Activated B cell treated with CpG ODN at 0.5 μM for 24 hours (primary cell): ENCODE measurements at regions not wholly inside any gene's neighbourhood (a gene's known extent, or its start where the extent isn't known, plus 50 kb on each side); places are given as distances from the start of the nearest gene placed in this dataset.
"Not testable (repeated sequence)": the region's sequence is repeated elsewhere in the genome, so short reads cannot be mapped to it uniquely, and the experiment has no call there.

Source experiments
- ATAC-seq: fragments of 200-7000 bp; cut with Tn5 transposase; one replicate; pipeline ENCODE4 v1.10.0; 2021; ENCODE audit warnings: low read depth, mild to moderate bottlenecking, moderate library complexity
- CTCF ChIA-PET: fragments of 350-600 bp; sonication (Branson Sonifier 250); formaldehyde crosslinking; loops from one replicate; lab custom pipeline; 2021; ENCODE audit warnings: antibody characterized with exemption; lab: Charles Lee
- POLR2A ChIA-PET: fragments of 350-600 bp; sonication (Branson Sonifier 250); formaldehyde crosslinking; loops from one replicate; lab custom pipeline; 2021; ENCODE audit warnings: antibody characterized with exemption; lab: Charles Lee
- DNase-seq: peaks from one replicate; pipeline ENCODE4 v3.0.0; 2022
- H3K27ac Mint-ChIP-seq: one replicate; pipeline ENCODE4 v1.8.0; 2020; ENCODE audit warnings: mixed read lengths
- H3K27me3 Mint-ChIP-seq: one replicate; pipeline ENCODE4 v1.8.0; 2021; ENCODE audit warnings: mixed read lengths
- H3K36me3 Mint-ChIP-seq: one replicate; pipeline ENCODE4 v1.8.0; 2021; ENCODE audit warnings: low read depth, mixed read lengths
- H3K4me1 Mint-ChIP-seq: one replicate; pipeline ENCODE4 v1.8.0; 2021; ENCODE audit warnings: mixed read lengths
- H3K4me3 Mint-ChIP-seq: one replicate; pipeline ENCODE4 v1.8.0; 2020; ENCODE audit warnings: mild to moderate bottlenecking, mixed read lengths
- H3K9me3 Mint-ChIP-seq: one replicate; pipeline ENCODE4 v1.8.0; 2020; ENCODE audit warnings: mixed read lengths
- intact Hi-C: fragments of 100-400 bp; cut with micrococcal nuclease; formaldehyde crosslinking; loops from one replicate; pipeline ENCODE4 v1.15.1; 2024
- TF ChIP-seq, protein P1 (sequence below): fragments of 200-600 bp; IDR thresholded peaks from one replicate; pipeline ENCODE4 v1.8.0; 2022; ENCODE audit warnings: antibody characterized with exemption, mild to moderate bottlenecking

DNA sequence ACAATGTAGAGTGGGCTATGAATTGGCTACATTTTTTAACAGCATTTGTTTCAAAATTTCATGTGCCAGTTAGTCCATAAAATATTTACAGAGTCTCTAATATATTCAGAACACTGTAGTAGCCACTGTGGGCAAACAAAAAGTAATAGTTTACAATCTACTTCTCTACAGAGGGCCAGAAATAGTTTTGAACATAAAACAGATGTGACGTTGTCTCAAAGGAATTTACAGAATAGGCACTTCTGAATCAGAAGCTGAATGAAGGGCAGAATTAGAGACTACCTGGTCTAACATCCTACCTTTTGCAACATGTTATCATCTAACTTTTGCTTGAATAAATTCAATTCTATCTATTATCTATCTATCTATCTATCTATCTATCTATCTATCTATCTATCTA is 811.9 kb upstream of the EPHA5 start:
- DNase-seq (no peak), ATAC-seq (no peak)
- POLR2A ChIA-PET: no interaction called here
- Mint-ChIP-seq H3K27ac (no peak overlapping the region), H3K4me3 (no peak overlapping the region), H3K4me1 (no peaks in the 10 kb centered on the region), H3K27me3 (no peaks in the 10 kb centered on the region), H3K36me3 (no peaks in the 10 kb centered on the region), H3K9me3 (peaks cover 3% of the 10 kb centered on the region)
- TF ChIP-seq, protein P1, sequence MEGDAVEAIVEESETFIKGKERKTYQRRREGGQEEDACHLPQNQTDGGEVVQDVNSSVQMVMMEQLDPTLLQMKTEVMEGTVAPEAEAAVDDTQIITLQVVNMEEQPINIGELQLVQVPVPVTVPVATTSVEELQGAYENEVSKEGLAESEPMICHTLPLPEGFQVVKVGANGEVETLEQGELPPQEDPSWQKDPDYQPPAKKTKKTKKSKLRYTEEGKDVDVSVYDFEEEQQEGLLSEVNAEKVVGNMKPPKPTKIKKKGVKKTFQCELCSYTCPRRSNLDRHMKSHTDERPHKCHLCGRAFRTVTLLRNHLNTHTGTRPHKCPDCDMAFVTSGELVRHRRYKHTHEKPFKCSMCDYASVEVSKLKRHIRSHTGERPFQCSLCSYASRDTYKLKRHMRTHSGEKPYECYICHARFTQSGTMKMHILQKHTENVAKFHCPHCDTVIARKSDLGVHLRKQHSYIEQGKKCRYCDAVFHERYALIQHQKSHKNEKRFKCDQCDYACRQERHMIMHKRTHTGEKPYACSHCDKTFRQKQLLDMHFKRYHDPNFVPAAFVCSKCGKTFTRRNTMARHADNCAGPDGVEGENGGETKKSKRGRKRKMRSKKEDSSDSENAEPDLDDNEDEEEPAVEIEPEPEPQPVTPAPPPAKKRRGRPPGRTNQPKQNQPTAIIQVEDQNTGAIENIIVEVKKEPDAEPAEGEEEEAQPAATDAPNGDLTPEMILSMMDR: no peak
- intact Hi-C loops: no loop called here
- CTCF ChIA-PET: no interaction called here

DNA sequence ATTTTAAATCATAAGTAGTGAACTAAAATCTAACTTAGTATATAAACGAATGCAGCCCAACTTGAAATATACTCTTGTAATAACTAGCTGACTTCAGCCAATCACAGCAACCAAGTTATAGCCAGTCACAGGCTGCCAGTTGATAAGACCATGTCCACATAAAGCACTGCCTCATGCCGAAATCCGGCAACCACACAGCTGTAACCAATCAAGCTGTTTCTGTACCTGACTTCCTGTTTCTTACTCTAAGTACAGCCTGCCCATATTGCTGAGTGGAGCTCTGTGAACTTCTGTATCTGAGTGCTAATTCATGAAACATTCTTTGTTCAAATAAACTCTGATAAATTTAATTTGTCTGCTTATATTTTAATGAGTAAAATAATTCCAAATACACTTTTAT is 805.3 kb upstream of the EPHA5 start:
- CTCF ChIA-PET: no interaction called here
- intact Hi-C loops: no loop called here
- Mint-ChIP-seq H3K4me3 (no peak overlapping the region), H3K27me3 (no peaks in the 10 kb centered on the region), H3K4me1 (no peaks in the 10 kb centered on the region), H3K27ac (no peak overlapping the region), H3K9me3 (peaks cover 12% of the 10 kb centered on the region), H3K36me3 (no peaks in the 10 kb centered on the region)
- ATAC-seq (no peak), DNase-seq (no peak)
- POLR2A ChIA-PET: no interaction called here
- TF ChIP-seq, protein P1: no peak

DNA sequence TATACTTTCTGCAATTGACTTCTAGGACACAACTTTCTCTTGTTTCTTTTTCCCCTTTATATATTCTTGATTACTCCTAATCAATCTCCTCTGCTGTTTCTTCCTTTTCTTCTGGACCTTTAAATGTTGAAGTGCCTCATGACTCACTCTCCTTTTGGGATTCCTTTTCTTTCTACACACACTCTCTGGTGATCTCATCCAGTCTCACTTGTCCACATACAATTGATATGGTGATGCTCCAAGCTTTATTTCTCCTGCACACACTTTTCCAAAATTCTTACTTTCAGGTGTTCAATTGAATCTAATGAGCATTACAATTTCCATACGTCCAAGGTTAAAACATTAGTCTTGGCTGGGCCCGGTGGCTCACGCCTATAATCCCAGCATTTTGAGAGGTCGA is 794.8 kb upstream of the EPHA5 start:
- no peak for DNase-seq
- TF ChIP-seq, protein P1: no peak
- Mint-ChIP-seq H3K36me3 (no peaks in the 10 kb centered on the region), H3K27me3 (no peaks in the 10 kb centered on the region), H3K4me1 (no peaks in the 10 kb centered on the region), H3K27ac (no peak overlapping the region), H3K4me3 (no peak overlapping the region), H3K9me3 (peaks cover 4% of the 10 kb centered on the region)
- POLR2A ChIA-PET: no interaction called here
- no peak for ATAC-seq
- CTCF ChIA-PET: no interaction called here
- intact Hi-C loops: no loop called here

GRCh38 chr4:66462890-66463289 is 792.6 kb upstream of the EPHA5 start:
- H3K27ac Mint-ChIP-seq, H3K9me3 Mint-ChIP-seq, H3K36me3 Mint-ChIP-seq, POLR2A ChIA-PET, CTCF ChIA-PET, DNase-seq, H3K27me3 Mint-ChIP-seq, H3K4me1 Mint-ChIP-seq, ATAC-seq, H3K4me3 Mint-ChIP-seq, intact Hi-C loops: not testable (repeated sequence)

DNA sequence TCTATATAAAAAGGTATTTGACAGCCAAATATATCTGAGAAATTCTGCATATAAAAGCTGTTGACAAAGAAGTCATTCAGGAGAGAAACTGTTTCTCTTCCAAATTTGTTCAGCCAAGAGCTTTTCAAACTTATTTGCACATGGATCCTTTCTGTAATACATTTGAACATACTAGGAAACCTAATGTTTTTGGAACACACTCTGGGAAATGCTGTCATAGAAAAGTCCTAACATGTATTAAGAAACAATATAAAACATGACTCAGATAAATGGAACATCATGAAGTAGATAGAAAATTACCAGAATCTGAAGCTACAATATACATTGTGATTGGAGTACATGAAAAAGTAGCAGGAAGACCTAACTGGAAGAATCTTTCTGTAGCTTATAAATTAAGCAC is 781.5 kb upstream of the EPHA5 start:
- Mint-ChIP-seq H3K27me3 (no peaks in the 10 kb centered on the region), H3K9me3 (peaks cover 4% of the 10 kb centered on the region), H3K27ac (no peak overlapping the region), H3K4me1 (no peaks in the 10 kb centered on the region), H3K4me3 (no peak overlapping the region), H3K36me3 (no peaks in the 10 kb centered on the region)
- POLR2A ChIA-PET: no interaction called here
- CTCF ChIA-PET: no interaction called here
- TF ChIP-seq, protein P1: no peak
- ATAC-seq (no peak), DNase-seq (no peak)
- intact Hi-C loops: no loop called here

DNA sequence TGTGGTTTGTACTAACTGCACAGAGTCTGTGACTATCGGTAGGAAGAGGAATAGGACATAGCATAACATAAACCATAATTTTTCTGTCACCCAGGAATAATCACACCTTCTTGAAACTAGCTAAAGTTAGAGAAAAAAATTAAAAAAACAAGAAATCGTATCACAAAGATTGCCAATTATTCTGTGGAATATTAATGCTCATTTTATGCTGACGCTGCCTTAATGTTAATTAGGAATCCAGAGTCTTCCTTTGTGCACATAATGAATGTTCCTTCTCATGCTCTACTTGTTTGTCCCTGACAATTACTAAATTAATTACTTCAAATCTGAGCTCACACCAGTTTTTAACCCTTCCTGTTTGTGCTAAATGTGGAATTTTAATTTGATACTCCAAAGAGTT is 772.7 kb upstream of the EPHA5 start:
- Mint-ChIP-seq H3K4me1 (no peaks in the 10 kb centered on the region), H3K4me3 (no peak overlapping the region), H3K27ac (no peak overlapping the region), H3K36me3 (no peaks in the 10 kb centered on the region), H3K27me3 (no peaks in the 10 kb centered on the region), H3K9me3 (peaks cover 2% of the 10 kb centered on the region)
- TF ChIP-seq, protein P1: no peak
- no peak for ATAC-seq
- ChIA-PET CTCF (no interaction called here), POLR2A (no interaction called here)
- DNase-seq: no peak
- intact Hi-C loops: no loop called here
